Chondrocyte (in vitro differentiated cells): ENCODE measurements at regions not wholly inside any gene's neighbourhood (a gene's known extent, or its start where the extent isn't known, plus 50 kb on each side); places are given as distances from the start of the nearest gene placed in this dataset.

ENCODE experiments used
- DNase-seq: peaks from one replicate; pipeline ENCODE4 v3.0.0; 2021; ENCODE audit warnings: mixed read lengths, low spot score
- H3K27ac Mint-ChIP-seq: one replicate; pipeline ENCODE4 v1.8.0; 2021; ENCODE audit warnings: mild to moderate bottlenecking, moderate library complexity, mixed read lengths; ENCODE audit not compliant: unreplicated experiment
- H3K27me3 Mint-ChIP-seq: 2 replicates; pipeline ENCODE4 v1.8.0; 2021; ENCODE audit warnings: low read depth, mixed read lengths
- H3K36me3 Mint-ChIP-seq: 2 replicates; pipeline ENCODE4 v1.8.0; 2021; ENCODE audit warnings: low read depth, mixed read lengths
- H3K4me1 Mint-ChIP-seq: 2 replicates; pipeline ENCODE4 v1.8.0; 2021; ENCODE audit warnings: low read depth, mild to moderate bottlenecking, mixed read lengths
- H3K4me3 Mint-ChIP-seq: one replicate; pipeline ENCODE4 v1.8.0; 2021; ENCODE audit warnings: mild to moderate bottlenecking, moderate library complexity, mixed read lengths; ENCODE audit not compliant: unreplicated experiment
- H3K9me3 Mint-ChIP-seq: 2 replicates; pipeline ENCODE4 v1.8.0; 2021; ENCODE audit warnings: low read depth, mixed read lengths
- CTCF ChIP-seq: fragments of 200-600 bp; sonication (generic); IDR thresholded peaks from 2 replicates; pipeline ENCODE4 v1.5.0; 2021; ENCODE audit warnings: antibody characterized with exemption, mild to moderate bottlenecking, moderate library complexity

- H3K27me3 Mint-ChIP-seq, result peaks cover 2% of the 10 kb centered on the region
- H3K36me3 Mint-ChIP-seq, result no peaks in the 10 kb centered on the region
- no peak for DNase-seq
- peaks cover 4% of the 10 kb centered on the region for H3K9me3 Mint-ChIP-seq
- no peaks in the 10 kb centered on the region for H3K4me1 Mint-ChIP-seq
- H3K4me3 Mint-ChIP-seq, result no peak overlapping the region
- no peak for TF ChIP-seq CTCF
- no peak overlapping the region for H3K27ac Mint-ChIP-seq
These were observed 432.7 kb upstream of the HNRNPA3 start for GRCh38 chr2:176779917-176780316.

GRCh38 chr2:176780348-176780747 is 432.2 kb upstream of the HNRNPA3 start:
- Mint-ChIP-seq H3K27ac (no peak overlapping the region), H3K27me3 (peaks cover 2% of the 10 kb centered on the region), H3K4me1 (no peaks in the 10 kb centered on the region), H3K36me3 (no peaks in the 10 kb centered on the region), H3K4me3 (no peak overlapping the region), H3K9me3 (peaks cover 4% of the 10 kb centered on the region)
- TF ChIP-seq CTCF, result no peak
- DNase-seq, result no peak

GRCh38 chr2:176781570-176782217 is 430.9 kb upstream of the HNRNPA3 start:
- no peak overlapping the region for H3K27ac Mint-ChIP-seq
- peaks cover 4% of the 10 kb centered on the region for H3K9me3 Mint-ChIP-seq
- peaks cover 2% of the 10 kb centered on the region for H3K27me3 Mint-ChIP-seq
- H3K36me3 Mint-ChIP-seq, result no peaks in the 10 kb centered on the region
- TF ChIP-seq CTCF, result no peak
- no peak for DNase-seq
- H3K4me3 Mint-ChIP-seq, result no peak overlapping the region
- no peaks in the 10 kb centered on the region for H3K4me1 Mint-ChIP-seq

- Mint-ChIP-seq H3K4me3 (no peak overlapping the region), H3K36me3 (no peaks in the 10 kb centered on the region), H3K4me1 (no peaks in the 10 kb centered on the region), H3K9me3 (peaks cover 4% of the 10 kb centered on the region), H3K27me3 (no peaks in the 10 kb centered on the region), H3K27ac (no peak overlapping the region)
- no peak for DNase-seq
- TF ChIP-seq CTCF, result no peak
These were observed 427.9 kb upstream of the HNRNPA3 start for GRCh38 chr2:176784633-176785200.

GRCh38 chr2:176789751-176790150 is 422.8 kb upstream of the HNRNPA3 start:
- Mint-ChIP-seq H3K27me3 (peaks cover 5% of the 10 kb centered on the region), H3K36me3 (no peaks in the 10 kb centered on the region), H3K27ac (no peak overlapping the region), H3K4me3 (no peak overlapping the region), H3K4me1 (no peaks in the 10 kb centered on the region), H3K9me3 (no peaks in the 10 kb centered on the region)
- DNase-seq, result no peak
- no peak for TF ChIP-seq CTCF
